ENCODE measurements at regions not wholly inside any gene's neighbourhood (a gene's known extent, or its start where the extent isn't known, plus 50 kb on each side); places are given as distances from the start of the nearest gene placed in this dataset.

DNA sequence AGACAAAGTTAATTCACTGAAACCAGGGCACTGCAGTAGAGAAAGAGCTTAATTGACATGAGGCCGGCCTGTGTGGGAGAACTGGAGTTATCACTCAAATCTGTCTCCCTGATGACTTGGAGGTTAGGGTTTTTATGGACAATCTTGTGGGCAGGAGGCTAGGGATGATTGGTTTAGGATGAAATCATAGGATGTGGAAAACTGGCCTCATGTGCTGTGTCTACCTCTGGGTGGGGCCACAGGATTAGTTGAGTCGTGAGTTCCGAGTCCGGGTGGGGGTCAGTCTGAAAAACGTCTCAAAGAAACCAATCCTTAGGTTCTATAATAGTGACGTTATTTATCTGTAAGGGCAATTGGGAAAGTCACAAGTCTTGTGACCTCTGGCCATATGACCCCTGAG is 68.1 kb downstream of the UCHL1 start:
- ATAC-seq (ENCODE audit: low read depth): no peak
- H3K18ac ChIP-seq (ENCODE audit: low read depth, low read length): no peak overlapping the region
- no peak overlapping the region for H3K14ac ChIP-seq (replicated peaks; ENCODE audit: low read depth, low read length)
- no peak overlapping the region for H3K27ac ChIP-seq (ENCODE audit: insufficient read depth, low read length)
- ChIA-PET POLR2A (ENCODE audit: unreplicated experiment) (no interaction called here), CTCF (interaction anchor here (0.7 kb wide), 1 partner anchor 337 kb away, joined by 4 read pairs; no protein-coding TSS in a partner anchor)
- H3K4me1 ChIP-seq (ENCODE audit: control insufficient read depth, insufficient read depth, low read length): no peaks in the 10 kb centered on the region
- peaks cover 7% of the 10 kb centered on the region for H3K27me3 ChIP-seq (ENCODE audit: control insufficient read depth, insufficient read depth, low read length)
- H4K91ac ChIP-seq (ENCODE audit: insufficient read depth, low read depth, low read length): no peak overlapping the region
- WGBS, 2 experiments (ENCODE audit: extremely low coverage in 2 of 2, insufficient read length in 1 of 2): 83% methylated on average over 4 of the region's 6 CpGs; no CpG with 5 or more reads in 1 of the 2 experiments
- no peak for DNase-seq
- H2BK15ac ChIP-seq (ENCODE audit: low read depth, low read length): no peak overlapping the region
- no TSS peak for BruUV-seq (replicated peaks)
- no peak overlapping the region for H2AFZ ChIP-seq (replicated peaks; ENCODE audit: low read length, poor library complexity)
- no peak overlapping the region for H4K8ac ChIP-seq (ENCODE audit: low read depth in 2 of 2, low read length in 2 of 2)
- H2BK5ac ChIP-seq (ENCODE audit: low read depth, low read length, poor library complexity, severe bottlenecking): no peak overlapping the region
- H3K23ac ChIP-seq (ENCODE audit: low read depth, low read length): no peak overlapping the region
- no peak for TF ChIP-seq SMC3 (IDR thresholded peaks at IDR 0.05; ENCODE audit: low read depth, low read length)
- TF ChIP-seq, protein P1, sequence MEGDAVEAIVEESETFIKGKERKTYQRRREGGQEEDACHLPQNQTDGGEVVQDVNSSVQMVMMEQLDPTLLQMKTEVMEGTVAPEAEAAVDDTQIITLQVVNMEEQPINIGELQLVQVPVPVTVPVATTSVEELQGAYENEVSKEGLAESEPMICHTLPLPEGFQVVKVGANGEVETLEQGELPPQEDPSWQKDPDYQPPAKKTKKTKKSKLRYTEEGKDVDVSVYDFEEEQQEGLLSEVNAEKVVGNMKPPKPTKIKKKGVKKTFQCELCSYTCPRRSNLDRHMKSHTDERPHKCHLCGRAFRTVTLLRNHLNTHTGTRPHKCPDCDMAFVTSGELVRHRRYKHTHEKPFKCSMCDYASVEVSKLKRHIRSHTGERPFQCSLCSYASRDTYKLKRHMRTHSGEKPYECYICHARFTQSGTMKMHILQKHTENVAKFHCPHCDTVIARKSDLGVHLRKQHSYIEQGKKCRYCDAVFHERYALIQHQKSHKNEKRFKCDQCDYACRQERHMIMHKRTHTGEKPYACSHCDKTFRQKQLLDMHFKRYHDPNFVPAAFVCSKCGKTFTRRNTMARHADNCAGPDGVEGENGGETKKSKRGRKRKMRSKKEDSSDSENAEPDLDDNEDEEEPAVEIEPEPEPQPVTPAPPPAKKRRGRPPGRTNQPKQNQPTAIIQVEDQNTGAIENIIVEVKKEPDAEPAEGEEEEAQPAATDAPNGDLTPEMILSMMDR (conservative IDR thresholded peaks at IDR 0.05; ENCODE audit: low read depth, low read length): no peak
- no peak for TF ChIP-seq POLR2A (IDR thresholded peaks at IDR 0.05; ENCODE audit: low read depth, low read length)
- no peak for TF ChIP-seq MXI1 (IDR thresholded peaks at IDR 0.05; ENCODE audit: borderline replicate concordance, low read depth, low read length)
- TF ChIP-seq RCOR1 (IDR thresholded peaks at IDR 0.05; ENCODE audit: insufficient replicate concordance, low read length): no peak
- no peak for TF ChIP-seq NFE2L2 (IDR thresholded peaks at IDR 0.05; ENCODE audit: low read depth, low read length)
- no peak for TF ChIP-seq CEBPB (IDR thresholded peaks at IDR 0.05; ENCODE audit: low read depth, low read length)
- TF ChIP-seq FOS (IDR thresholded peaks at IDR 0.05; ENCODE audit: low read depth, low read length): no peak
- TF ChIP-seq BHLHE40 (IDR thresholded peaks at IDR 0.05; ENCODE audit: low read depth, low read length): no peak
- TF ChIP-seq, protein P2, sequence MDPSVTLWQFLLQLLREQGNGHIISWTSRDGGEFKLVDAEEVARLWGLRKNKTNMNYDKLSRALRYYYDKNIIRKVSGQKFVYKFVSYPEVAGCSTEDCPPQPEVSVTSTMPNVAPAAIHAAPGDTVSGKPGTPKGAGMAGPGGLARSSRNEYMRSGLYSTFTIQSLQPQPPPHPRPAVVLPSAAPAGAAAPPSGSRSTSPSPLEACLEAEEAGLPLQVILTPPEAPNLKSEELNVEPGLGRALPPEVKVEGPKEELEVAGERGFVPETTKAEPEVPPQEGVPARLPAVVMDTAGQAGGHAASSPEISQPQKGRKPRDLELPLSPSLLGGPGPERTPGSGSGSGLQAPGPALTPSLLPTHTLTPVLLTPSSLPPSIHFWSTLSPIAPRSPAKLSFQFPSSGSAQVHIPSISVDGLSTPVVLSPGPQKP (IDR thresholded peaks at IDR 0.05; ENCODE audit: borderline replicate concordance, low read depth, low read length): no peak
- no peak for TF ChIP-seq MAZ (IDR thresholded peaks at IDR 0.05; ENCODE audit: borderline replicate concordance, low read depth, low read length)
- TF ChIP-seq, protein P3, sequence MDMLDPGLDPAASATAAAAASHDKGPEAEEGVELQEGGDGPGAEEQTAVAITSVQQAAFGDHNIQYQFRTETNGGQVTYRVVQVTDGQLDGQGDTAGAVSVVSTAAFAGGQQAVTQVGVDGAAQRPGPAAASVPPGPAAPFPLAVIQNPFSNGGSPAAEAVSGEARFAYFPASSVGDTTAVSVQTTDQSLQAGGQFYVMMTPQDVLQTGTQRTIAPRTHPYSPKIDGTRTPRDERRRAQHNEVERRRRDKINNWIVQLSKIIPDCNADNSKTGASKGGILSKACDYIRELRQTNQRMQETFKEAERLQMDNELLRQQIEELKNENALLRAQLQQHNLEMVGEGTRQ (IDR thresholded peaks at IDR 0.05; ENCODE audit: low read depth, low read length): no peak
- no peaks in the 10 kb centered on the region for H3K9me1 ChIP-seq (ENCODE audit: insufficient read depth, low read length)
- H3K79me1 ChIP-seq (ENCODE audit: low read depth in 1 of 2, low read length in 2 of 2): no peaks in the 10 kb centered on the region
- no peak overlapping the region for H4K5ac ChIP-seq (ENCODE audit: low read depth, low read length)
- no peak overlapping the region for H3K56ac ChIP-seq (ENCODE audit: extremely low read depth, insufficient read depth, low read length)
- no peak overlapping the region for H3K9ac ChIP-seq (ENCODE audit: low read depth, low read length)
- no peaks in the 10 kb centered on the region for H4K20me1 ChIP-seq (ENCODE audit: insufficient read depth, low read length)
- H3K4ac ChIP-seq (ENCODE audit: low read depth, low read length): no peak overlapping the region
- no peak overlapping the region for H3K4me3 ChIP-seq (ENCODE audit: insufficient read depth, low read depth, low read length)
- dilution Hi-C loops (cut with HindIII; ENCODE audit: low sequenced_read_pairs, unreplicated experiment) (no loop called here), in situ Hi-C loops (cut with MboI; ENCODE audit: low sequenced_read_pairs) (no loop called here), intact Hi-C loops (cut with micrococcal nuclease) (no loop called here)
- no peak overlapping the region for H3K4me2 ChIP-seq (ENCODE audit: low read depth, low read length)
- H2AK9ac ChIP-seq (replicated peaks; ENCODE audit: low read depth, low read length, poor library complexity): no peak overlapping the region
- no peak overlapping the region for H2BK120ac ChIP-seq (ENCODE audit: low read depth, low read length)
- H3K9me3 ChIP-seq (ENCODE audit: control insufficient read depth, insufficient read depth, low read length): no peaks in the 10 kb centered on the region
- no peak overlapping the region for H2AK5ac ChIP-seq (ENCODE audit: low read depth, low read length)
- H3K36me3 ChIP-seq (ENCODE audit: control insufficient read depth, insufficient read depth, low read length): no peaks in the 10 kb centered on the region
- H2BK20ac ChIP-seq (ENCODE audit: low read depth, low read length): no peak overlapping the region

All from IMR-90 (cell line).